NCI-H128 (cell line): ENCODE measurements at regions not wholly inside any gene's neighbourhood (a gene's known extent, or its start where the extent isn't known, plus 50 kb on each side); places are given as distances from the start of the nearest gene placed in this dataset.
A peak's percentile ranks its signal among the peaks of the same experiment; 100 is the strongest.
"Not testable (repeated sequence)": the region's sequence is repeated elsewhere in the genome, so short reads cannot be mapped to it uniquely, and the experiment has no call there.

Experiments used
- DNase-seq: peaks from one replicate; lab custom pipeline; 2025; ENCODE audit not compliant: unreplicated experiment; lab: John Stamatoyannopoulos, UW

DNA sequence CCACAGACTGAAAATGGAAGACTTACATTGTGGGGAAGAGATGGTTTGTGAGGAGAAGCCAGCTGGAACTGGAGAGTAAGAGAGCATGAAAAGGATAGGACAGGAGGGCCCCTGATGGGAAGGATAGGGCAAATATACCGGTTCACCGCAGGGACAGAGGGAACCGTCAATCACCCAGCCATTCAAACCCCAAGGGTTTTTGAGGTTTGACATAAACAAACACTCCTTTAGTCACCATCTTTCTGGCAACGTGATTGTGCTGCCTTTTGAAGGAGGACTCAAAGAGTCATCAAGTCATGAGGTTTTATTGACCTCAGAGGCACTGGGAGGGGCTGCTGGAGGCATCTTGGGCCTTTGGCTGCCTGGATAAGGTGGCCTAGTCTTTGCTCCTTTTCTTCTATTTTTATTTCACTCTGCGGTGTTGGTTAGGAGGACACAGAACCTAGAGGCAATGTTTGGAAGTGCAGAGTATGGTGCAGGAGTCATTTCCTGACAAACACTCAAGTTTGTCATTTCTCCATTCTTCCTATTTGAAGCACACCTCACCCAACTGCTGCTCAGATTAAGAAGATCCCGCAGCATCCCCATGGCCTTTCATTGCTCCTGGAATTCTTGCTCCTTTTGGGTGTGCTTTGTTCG, 487.3 kb upstream of the SPRED2 start:
- DNase-seq: peak; percentile 55

DNA sequence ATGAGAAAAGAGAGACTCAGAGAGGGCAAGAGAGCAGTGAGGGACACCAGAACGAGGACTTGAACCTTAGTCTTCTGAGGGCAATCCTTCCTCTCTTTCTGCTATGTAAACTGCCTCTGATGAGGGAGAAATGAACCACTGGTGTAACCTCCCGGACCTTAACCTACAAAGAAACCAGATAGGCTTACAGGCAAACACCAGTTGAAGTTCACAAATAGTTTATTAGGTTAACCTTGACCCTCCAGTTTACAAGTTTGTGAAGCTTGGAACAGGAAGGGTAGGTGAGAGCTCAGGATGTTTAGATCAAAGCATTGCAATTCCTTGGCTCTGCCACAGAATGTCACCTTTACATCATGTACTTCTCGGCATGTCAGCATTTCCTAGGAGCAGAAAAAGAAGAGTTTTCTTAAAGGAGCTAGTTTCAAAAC, 486.4 kb upstream of the SPRED2 start:
- DNase-seq: no peak

DNA sequence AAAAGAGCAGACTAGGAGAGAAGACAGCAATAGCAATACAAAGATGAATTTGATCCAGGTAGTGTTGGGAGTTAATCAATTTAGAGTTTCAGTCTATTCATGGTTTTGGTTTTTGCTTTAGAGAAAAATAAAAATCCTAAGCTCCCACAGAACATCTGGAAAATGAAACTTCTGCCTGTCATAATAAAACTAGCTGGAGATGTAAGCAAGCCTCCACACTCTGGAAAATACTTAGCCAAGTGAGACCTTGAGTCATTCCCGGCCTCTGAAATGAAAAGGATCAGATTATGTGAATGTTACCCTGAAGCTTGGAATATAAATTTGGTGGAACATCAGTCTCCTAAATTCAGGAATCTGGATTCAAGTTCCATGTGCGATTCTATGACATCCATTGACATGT, 485.6 kb upstream of the SPRED2 start:
- no peak for DNase-seq

DNA sequence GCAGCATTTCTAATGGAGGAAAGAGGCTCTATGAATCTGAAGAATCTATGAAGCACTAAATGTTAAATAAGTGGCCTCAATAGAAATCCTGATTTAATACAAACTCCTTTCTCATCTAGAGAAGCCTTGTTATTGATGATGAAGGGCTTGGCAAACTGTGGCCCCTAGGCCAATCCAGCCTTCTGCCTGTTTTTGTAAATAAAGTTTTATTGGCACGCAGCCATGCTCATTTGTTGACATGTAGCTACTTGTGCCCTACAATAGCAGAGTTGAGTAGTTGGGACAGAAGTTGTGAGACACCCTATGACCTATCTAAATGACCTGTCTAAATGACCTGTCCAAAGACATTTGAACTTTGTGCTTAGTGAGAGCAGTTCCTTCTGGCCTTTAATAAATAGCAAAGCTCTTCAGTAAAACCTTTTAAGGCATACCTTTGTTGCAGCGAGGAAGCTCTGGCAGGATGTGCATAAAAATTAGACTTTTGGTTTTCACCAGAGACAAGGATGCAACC, 484.4 kb upstream of the SPRED2 start:
- no peak for DNase-seq

DNA sequence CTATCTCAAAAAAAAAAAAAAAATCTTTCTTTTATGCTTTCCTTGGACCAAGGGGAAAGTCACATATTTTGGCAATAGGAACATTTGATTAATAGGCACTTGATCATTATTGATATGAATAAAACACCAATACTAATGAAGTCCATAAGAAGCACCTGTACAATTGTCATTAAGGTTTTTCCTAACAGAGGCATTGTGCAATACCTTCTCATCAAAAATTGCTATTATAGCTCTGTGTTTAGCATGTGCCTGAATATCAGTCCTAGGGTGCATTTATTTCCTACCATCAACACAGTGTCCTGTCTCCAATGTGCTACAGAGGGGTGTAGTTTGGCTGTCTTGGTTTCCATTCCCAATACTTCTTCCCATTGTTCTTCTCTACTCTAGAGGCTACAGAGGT, 483.8 kb upstream of the SPRED2 start:
- DNase-seq: no peak

DNA sequence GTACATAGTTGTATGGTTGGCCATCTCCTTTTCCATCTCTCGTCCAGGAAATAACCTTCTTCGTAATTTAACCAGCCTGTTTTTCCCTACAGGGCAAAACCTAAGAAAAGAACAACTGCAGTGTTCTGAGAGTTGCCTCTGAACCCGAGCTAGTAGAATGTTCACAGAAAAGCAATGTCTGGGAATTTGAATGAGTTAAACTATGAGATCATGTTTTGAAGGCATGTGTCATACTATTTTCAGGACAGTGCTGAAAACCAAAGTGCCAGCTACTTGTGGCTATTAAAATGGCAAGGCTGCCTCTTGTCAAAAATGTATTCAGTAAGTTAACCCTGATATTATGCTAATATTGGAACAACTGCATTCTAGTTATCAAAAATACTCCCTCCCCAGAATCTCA, 482.9 kb upstream of the SPRED2 start:
- DNase-seq: no peak

DNA sequence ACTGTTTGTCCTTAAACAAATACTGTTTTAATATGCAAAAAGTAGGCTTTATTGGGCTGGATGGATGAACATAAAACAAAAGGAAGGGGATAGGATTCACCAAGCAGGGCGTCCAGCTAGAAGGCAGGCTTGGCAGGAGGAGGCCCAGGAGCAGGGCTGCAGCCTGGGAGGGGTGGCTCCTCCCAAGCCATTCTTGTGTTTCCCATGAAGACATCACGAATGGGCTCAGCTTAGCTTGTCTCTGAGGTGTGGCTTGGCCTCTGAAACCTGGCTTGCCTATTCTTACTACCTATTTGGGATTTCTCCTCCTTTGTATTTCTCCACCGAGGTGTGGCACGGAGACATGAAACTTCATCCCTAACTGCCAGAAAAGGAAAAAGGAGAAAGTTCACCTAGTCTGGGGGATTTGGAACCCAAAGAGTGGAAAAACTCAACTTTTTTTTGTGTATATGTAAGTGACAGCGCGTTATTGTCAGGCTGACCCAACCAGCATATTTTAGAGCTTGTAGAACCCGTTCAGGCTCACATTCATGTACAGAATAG, 481.9 kb upstream of the SPRED2 start:
- no peak for DNase-seq

DNA sequence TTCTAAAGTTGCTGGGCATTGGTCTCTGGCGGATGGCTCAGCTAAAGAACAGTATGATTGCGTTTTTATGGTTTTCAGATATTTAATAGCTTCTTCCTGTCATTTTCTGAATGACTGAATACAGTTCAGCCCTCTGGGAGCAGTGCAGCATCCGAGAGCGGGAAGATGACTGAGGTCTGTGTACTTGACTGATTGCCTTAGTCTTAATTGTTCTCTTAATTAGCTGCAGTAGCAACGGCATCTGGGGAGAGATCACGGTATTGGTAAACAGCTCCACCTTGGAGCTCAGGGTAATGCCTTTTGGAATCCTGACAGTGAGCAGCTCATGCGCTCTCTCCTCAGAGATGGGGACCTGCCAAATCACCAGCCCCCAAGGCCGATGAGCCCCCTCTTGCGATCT, 481.4 kb upstream of the SPRED2 start:
- no peak for DNase-seq

DNA sequence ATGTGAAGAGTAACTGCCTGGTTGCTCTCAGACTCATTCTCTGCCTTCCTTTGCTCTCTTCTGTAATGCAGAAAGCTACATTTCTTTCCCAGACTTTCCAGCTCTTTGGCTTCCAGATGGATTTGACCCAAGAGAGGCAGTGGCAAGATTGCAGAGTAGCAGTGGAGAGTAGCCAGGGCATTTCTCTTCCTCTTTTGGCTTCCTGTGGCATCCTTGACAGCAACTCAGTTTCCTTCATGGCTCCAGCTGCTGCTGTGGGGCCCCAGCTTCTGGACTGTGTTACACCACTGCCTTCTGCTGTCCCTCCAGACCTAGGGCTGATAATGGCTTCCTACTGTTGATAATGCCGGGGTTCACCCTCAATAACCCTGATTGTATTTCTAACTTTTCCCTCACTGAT, 469.4 kb upstream of the SPRED2 start:
- no peak for DNase-seq

DNA sequence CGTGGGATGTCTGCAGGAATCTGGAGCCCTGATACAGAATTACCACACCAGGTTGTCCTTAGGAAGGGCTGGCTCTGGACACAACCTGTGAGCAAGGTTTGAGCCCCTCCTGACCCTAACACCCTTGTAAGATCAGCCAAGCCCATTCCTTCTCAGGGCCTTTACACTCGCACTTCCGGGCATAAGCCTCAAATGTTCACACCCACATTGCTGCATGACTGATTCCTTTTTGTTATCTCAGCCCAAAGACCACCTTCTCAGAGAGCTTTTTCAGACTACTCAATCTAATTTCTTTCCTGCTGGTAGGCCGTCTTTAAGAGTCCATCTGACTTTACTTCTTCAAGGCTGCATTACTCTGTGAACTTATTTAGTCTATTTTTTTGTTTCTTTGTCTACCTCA, 464.0 kb upstream of the SPRED2 start:
- no peak for DNase-seq

DNA sequence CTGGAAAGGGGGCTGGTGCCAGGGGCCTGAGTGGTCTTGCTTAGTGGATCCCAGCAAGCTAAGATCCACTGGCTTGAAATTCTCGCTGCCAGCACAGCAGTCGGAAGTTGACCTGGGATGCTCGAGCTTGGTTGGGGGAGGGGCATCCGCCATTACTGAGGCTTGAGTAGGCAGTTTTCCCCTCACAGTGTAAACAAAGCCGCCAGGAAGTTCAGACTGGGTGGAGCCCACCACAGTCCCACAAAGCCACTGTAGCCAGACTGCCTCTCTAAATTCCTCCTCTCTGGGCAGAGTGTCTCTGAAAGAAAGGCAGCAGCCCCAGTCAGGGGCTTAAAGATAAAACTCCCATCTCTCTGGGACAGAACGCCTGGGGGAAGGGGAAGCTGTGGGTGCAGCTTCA, 457.7 kb upstream of the SPRED2 start:
- not testable (repeated sequence) for DNase-seq

DNA sequence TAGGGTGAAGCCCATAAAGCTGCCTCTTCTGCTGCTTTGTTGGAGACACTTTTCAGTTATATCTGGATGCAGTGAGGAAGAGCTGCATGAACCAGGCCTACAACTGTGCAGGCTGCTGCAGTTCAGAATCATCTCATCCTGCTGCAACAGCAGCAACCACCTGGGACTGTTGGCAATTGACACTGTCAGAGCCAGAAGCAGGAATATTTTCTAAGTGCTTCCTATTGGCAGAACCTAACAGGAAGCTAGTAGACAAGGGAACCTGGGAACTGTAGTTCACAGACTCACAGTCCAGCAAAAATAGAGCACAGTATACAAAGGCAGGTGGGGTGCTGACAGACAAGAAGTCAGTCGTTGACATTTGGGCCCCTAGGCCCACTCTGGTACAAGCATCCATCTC, 452.9 kb upstream of the SPRED2 start:
- DNase-seq: no peak

DNA sequence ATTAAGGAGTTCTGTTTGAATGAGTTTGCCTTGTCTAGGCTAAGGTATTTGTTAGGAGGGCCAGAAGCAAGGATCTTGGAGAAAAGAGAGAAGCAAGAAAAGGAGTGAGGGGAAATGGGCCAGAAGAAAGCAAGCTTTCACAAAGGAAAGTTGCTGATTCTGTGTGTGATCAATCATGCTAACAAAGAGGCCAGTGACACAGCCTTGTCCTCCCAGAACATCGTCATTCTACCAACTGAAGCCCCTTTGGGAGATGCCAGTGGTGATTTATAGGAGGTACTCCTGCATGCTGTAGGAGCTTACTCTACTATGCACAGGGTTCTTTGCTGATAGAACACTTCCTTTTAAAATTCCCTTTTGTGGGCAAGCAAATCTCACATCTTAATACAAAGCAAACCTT, 449.2 kb upstream of the SPRED2 start:
- no peak for DNase-seq

DNA sequence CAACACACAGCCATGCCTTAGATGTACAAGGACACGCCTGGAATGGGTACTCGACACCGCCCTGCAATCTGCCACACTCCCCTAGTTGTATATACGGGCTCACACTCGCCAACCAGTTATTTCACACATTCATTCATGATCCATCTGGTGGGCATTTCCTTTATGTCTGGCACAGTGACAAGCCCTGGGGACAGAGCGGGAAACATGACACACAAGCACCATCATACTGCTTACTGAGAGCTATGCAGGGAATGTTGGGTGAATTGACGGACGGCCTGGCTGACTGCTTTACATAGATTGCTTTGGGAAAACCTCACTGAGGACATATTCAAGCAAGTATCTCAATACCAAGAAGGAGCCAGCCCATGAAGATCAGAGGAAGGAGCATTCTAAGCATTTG, 448.0 kb upstream of the SPRED2 start:
- DNase-seq: no peak

DNA sequence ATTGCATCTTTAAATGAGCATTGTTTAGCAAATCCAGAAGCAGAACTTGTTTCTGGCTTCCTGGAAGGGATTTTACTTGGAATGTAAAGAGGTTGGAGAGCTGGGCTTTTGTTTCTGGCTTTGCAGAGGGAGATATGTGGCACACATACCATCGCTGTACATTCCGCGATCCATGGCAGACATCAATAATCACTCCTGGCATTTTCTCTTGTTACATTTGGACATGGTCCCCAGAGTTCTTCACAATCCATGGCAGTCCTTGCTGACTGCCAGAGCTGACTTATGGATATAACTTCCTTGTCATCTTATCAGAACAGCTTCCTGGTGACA, 445.6 kb upstream of the SPRED2 start:
- DNase-seq: no peak

DNA sequence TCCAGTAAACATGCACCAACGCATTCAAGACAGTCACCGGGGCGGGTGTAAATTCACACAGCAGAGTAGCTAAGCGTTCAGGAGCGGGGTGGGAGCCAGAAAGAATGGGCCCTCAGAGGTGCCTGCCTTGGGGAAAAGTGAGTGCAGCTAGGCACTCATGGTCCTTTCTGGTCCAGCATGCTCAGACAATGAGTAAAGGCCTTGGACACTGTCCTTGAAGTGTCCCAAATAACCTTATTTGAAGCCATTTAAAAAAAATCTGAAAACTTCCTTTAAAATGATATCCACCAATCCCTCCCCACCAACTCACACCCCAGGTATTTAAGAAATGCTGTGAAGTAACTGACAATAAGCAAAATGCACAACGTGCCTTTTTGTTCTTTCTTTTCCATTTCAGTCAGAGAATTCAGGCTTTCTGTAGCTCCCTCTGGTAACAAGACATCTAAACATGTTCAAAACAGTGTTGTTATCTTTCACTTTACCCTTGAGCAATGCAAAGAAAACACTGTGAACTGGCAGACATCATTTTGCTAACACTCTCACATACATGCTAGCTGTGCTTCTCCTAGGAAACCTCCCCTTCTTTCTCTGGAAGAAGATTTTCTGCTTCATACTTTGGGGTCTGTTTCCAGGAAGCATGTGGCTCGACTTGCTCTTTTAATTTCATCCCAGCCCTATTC, 445.1 kb upstream of the SPRED2 start:
- DNase-seq: no peak

DNA sequence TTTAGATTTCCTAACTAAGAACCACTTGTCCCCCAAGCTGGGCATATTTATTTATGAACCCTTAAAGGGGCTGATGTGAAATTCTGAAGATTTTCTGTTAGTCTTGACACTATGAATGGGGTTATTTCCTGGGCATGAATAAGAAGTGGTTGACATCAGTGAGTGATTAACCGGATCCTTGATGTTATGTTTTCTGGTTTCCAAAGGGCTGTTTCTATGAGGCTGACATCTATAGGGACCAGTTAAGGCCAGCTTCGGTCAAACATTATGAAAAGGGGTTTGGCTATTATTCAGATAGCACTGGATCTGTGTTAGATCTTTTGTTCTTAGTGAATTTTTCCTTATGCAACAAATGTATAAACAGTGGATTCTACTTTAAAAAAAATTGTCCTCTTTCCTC, 443.7 kb upstream of the SPRED2 start:
- no peak for DNase-seq

DNA sequence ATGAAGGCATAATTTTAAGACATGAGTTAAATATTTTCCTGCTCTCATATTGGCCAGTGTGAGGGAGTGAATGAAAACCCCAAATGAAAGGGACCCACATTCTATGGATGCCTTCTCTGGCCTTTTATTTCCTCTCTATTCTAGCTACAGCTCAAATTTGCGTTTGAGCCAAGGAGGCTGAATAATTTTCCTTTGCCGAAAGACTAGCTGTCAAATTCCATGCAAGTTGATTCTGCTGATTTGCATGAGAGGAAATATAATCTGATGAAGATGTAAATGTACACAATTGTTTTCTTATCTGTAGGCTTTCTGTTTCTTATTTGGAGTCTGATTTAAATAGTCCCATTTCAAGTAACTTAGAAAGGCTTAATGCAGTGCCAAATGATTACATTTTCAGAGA, 438.4 kb upstream of the SPRED2 start:
- no peak for DNase-seq

DNA sequence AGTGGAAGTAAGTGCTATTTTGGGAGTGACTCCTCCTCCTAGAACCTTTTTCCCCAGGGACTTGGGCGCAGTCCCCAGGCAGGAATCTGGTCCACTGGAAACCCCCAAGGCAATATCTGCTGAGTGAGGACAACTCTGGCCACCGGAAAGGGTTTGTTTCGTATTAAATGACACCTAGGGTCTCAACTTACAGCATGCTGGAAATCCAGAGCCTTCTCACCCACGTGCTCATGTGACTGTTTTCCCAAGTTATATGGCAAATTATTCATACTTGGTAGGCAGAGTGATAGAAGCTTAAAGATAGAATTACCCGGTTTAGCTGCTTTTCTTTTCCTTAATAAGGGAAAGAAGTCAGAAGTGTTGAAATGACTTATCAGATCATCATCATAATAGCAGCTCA, 436.9 kb upstream of the SPRED2 start:
- DNase-seq: no peak

DNA sequence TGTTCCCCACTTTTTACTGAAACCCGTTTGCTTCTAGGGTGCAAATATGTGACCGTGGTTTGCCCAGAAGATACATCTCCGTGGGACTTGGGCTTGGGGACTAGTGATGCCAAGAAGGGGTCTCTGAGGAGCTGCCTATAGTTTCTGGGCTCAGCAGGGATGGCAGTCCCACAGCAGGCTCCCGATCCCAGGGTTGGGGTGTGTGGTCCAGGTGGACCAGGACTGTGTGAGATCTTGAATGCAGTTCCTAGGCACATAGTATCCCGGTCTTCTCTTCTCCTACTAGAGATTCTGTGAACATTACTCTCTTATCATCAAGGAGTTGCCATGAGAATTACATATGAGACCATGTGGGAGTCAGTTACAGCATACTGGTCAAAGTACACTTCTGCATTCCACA, 435.8 kb upstream of the SPRED2 start:
- no peak for DNase-seq

DNA sequence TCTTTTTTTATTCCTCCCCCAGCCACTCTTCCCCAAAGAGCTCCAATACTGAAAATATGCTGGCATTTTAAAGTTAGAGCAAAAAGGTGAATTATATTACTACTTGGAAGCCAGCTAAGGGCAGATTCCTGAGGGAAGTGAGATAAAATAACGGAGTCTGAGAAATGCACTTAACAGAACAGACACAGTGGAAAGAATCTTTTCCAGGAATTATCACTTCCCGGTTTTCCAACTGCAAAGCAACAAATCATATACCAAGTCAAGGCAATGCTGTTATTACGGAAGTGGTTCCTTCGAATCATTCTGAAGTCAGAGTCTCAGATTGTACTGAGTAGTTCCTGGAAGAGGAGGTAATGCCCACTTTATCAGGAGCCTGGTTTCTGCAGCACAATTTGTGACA, 435.0 kb upstream of the SPRED2 start:
- DNase-seq: no peak

DNA sequence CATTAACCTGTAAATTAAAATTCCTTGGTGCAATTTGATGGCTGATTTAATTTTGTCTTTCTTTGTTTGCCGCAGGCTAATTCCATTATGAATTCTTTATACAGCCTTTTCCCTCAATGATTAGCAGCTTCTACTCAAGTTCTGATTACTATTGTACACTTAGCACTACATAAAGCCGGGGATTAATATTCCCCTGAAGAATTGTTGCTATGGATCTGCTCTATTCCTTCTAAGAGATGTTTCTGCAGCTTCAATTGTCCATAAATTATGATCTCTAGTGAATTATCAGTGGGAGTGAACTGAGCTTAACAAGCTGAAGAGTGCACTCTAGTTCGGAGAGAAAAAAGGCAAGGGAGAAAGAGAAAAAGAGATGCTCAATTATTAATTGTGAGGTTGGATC, 433.7 kb upstream of the SPRED2 start:
- no peak for DNase-seq

DNA sequence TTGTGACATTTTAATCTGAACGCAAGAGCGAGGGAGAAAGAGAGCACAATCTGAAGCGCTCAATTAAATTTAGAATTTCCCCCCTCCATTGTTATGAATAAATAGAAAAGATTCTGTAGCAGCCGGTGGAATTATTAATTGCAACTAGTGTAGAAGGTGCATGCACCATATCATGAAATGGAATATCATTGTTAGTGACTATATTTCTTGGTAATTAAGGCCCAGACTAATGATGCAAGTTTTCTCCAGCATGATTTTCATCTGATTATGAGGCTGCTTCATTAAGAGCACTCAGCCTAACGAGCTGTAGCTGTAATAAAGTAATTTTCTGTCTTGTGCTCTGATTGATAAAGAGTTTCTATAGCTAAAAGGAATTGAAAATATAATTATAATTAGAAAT, 432.2 kb upstream of the SPRED2 start:
- no peak for DNase-seq
